Right forelimb (tissue), 1 donor: ENCODE measurements at regions not wholly inside any gene's neighbourhood (a gene's known extent, or its start where the extent isn't known, plus 50 kb on each side); places are given as distances from the start of the nearest gene placed in this dataset.
A peak's percentile ranks its signal among the peaks of the same experiment; 100 is the strongest.
"Not testable (repeated sequence)": the region's sequence is repeated elsewhere in the genome, so short reads cannot be mapped to it uniquely, and the experiment has no call there.

Source experiments
- DNase-seq: peaks from one replicate; pipeline ENCODE4 v3.0.0-alpha.2; 2018

- no peak for DNase-seq
These were observed 155.2 kb downstream of the CEBPB start for GRCh38 chr20:50345712-50346373.

- DNase-seq = peak; percentile 78
These were observed 156.0 kb downstream of the CEBPB start for GRCh38 chr20:50346374-50347283.

- no peak for DNase-seq
These were observed 156.8 kb downstream of the CEBPB start for GRCh38 chr20:50347284-50348063.

- no peak for DNase-seq
These were observed 157.5 kb downstream of the CEBPB start for GRCh38 chr20:50348096-50348495.

GRCh38 chr20:50350510-50351249 is 159.5 kb upstream of the PTPN1 start:
- no peak for DNase-seq

GRCh38 chr20:50351541-50351940 is 158.6 kb upstream of the PTPN1 start:
- no peak for DNase-seq

GRCh38 chr20:50353289-50353961 is 156.8 kb upstream of the PTPN1 start:
- no peak for DNase-seq

- DNase-seq = no peak
These were observed 155.2 kb upstream of the PTPN1 start for GRCh38 chr20:50354721-50355589.

- no peak for DNase-seq
These were observed 154.3 kb upstream of the PTPN1 start for GRCh38 chr20:50355590-50356524.

GRCh38 chr20:50356525-50356885 is 153.7 kb upstream of the PTPN1 start:
- DNase-seq = no peak

- DNase-seq = no peak
These were observed 153.0 kb upstream of the PTPN1 start for GRCh38 chr20:50356962-50357782.

- no peak for DNase-seq
These were observed 152.4 kb upstream of the PTPN1 start for GRCh38 chr20:50357783-50358161.

- DNase-seq = no peak
These were observed 152.0 kb upstream of the PTPN1 start for GRCh38 chr20:50358166-50358565.

GRCh38 chr20:50358971-50359370 is 151.2 kb upstream of the PTPN1 start:
- no peak for DNase-seq

- DNase-seq = no peak
These were observed 150.5 kb upstream of the PTPN1 start for GRCh38 chr20:50359607-50360217.

- DNase-seq = no peak
These were observed 149.9 kb upstream of the PTPN1 start for GRCh38 chr20:50360218-50360672.

- no peak for DNase-seq
These were observed 149.3 kb upstream of the PTPN1 start for GRCh38 chr20:50360921-50361320.

- DNase-seq = not testable (repeated sequence)
These were observed 148.0 kb upstream of the PTPN1 start for GRCh38 chr20:50362177-50362576.
